GM21576 (cell line): ENCODE measurements at regions not wholly inside any gene's neighbourhood (a gene's known extent, or its start where the extent isn't known, plus 50 kb on each side); places are given as distances from the start of the nearest gene placed in this dataset.
"Not testable (repeated sequence)": the region's sequence is repeated elsewhere in the genome, so short reads cannot be mapped to it uniquely, and the experiment has no call there.

Experiments used
- ATAC-seq: cut with Tn5 transposase; IDR thresholded peaks from one replicate; pipeline ENCODE4 v1.9.1; 2021; ENCODE audit warnings: mild to moderate bottlenecking, moderate library complexity; ENCODE audit not compliant: unreplicated experiment

DNA sequence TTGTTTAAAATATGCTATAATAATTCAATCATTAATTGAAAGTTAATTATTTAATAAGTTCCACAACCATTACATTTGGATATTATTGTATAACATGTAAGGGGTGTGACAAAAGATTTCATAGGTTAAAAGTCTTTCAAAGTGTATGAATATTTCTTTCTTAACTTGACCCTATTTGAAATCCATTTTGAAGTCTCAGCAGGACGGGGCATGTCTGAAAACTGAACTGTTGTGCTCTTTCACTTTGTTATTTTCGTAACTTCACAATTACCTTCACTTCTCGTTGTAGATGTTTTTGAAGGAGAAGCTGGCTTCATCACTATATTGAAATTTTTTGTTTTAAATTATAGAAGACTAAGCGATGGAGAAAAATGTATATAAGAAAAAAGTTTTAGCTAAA, 1775.7 kb downstream of the PCDH9 start:
- no peak for ATAC-seq

DNA sequence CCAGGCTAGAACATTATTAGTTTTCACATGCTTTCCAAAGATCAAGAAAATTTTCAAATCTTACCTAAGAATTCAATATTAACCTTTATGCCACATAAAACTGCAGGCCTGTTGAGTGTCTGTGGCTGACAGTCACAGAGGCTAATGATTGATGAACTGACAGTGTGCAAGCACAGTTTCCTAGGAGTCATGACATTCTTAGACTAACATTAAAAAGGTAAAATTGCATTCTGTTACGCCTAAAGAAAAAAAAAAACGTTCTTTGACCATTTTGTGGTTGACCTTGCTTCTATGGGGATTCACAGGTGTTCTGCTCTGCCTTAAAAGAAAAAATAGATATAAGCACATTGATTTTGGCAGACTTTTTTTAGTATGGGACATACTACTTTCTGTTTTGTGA, 1776.2 kb downstream of the PCDH9 start:
- no peak for ATAC-seq

DNA sequence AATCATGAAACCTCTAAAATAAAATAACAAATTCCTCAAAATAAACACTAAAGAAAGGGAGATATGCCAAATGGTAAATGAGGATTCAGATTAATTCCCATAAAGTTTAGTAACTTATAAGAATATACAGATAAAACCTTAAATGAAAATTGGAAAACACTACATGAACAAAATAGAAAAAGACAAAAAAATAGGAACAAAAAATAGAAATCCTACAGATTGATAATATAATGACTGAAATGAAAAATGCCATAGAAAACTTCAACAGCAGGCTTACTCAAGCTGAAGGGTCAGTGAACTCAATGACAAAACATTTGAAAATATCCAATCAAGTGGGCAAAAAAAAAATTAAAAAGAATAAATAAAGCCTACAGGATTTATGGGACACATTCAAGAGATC, 1784.8 kb downstream of the PCDH9 start:
- ATAC-seq, result no peak

DNA sequence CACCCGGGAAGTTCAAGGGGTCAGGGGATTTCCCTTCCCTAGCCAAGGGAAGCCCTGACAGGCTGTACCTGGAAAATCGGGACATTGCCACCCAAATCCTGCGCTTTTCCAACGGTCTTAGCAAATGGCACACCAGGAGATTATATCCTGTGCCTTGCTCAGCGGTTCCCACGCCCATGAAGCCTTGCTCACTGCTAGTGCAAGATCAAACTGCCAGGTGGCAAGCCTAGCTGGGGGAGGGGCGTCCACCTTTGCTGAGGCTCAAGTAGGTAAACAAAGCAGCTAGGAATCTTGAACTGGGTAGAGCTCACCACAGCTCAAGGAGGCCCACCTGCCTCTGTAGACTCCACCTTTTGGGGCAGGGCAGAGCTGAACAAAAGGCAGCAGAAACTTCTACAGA, 1794.5 kb downstream of the PCDH9 start:
- ATAC-seq, result no peak

DNA sequence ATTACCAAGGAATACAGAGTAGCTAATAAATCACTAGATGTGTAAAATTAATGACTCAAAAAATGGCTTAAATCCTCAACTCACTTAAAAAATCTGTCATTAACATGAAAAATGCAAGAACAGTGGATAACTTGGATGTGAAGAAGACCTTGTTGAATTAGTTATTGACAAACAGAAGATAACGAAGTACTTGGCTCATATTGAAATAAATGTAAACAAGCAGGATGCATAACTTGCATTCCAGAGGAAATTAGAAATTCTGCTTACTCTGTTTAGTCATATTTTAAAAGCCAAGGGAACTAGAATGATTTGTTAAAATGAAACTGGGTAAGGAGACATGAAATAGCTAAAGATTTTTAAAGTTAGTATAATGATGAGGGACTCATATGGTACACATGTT, 1812.2 kb downstream of the PCDH9 start:
- ATAC-seq, result no peak

DNA sequence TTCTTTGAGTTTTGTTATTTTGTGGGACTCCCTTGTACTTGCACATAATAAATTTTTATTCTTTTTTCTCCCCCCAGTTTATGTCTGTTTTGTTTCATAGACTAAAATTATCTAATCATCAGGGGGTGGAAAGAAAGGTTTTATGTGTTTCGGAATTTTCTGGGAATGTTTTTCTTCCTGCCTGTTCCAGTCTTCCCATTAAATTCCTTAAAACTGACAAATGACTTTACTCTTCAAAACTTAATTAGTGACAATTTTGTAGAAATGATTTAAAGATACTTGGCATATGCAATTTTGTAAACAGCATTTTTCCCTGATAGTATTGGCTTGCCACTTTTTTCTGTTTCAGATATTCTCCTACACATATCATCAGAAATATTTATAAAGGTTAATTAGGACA, 1813.4 kb downstream of the PCDH9 start:
- no peak for ATAC-seq

DNA sequence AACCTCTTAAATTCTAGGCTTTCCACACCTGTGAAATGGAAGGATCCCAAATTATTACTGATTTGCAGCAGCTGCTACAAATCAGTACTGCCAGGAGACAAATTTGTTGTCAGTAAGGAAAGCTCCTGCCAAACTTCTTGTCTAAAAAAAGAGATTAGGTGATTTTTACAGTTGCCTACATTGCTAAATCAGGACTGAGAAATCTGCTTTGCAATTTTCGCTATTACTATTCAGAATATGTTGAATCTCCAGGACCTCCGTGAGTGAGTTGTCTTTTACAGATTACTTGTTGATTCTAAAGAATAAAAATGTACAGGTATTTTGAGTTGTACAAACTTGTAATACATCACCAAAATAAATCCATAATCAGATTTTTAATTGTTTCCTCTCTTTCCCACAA, 1815.9 kb downstream of the PCDH9 start:
- no peak for ATAC-seq

DNA sequence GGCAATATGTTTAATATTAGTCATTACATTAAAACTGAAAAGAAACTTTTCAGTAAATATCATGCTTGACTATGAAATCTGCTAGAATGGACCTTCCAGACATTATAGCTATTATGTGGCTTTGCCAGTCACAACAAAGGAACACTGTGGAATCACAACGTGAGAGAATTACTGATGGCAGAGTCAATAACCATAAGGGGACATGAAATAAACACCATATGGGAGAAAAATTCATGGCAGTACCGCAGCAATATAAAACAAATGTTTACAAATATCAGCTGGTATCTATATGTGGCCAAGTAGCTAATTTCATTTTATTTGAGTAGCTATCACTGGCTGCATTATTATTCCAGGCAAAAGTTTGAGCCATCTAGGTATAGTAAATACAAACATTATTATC, 1818.6 kb downstream of the PCDH9 start:
- no peak for ATAC-seq

DNA sequence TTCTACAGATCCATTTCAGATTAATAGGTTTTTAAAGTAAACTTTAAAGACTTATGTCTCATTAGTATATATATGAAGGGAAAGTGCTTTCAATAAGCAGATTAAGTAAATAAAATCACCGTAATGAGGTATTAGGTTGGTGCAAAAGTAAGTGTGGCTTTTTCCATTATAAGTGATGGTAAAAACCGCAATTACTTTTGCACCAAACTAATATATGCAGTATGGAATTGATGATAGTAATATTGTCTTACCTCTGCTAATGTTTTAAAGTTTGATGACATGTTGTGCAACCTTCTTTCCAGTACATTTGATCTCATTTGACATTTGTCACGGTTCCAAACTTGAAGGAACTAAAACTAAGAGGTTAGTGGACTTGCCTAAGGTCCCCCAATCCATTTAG, 1819.3 kb downstream of the PCDH9 start:
- ATAC-seq, result no peak

DNA sequence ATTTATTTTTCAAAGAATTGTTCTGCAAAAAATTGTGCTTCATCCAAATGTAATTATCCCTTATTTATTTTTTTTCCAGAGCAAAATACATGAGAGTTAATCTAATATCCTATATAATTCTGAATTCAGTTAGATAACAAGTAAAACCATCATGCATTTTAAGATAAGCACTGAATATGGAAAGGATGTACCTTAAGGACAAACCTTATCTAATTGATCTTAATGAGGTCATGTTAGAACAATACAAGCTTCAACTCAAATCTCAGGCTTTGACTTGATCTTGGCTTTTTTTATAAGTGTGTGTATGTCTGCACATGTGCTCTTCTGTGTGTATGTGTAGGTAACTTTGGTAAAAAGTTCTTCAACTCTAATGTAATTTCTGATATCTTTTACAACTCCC, 1828.8 kb downstream of the PCDH9 start:
- no peak for ATAC-seq

DNA sequence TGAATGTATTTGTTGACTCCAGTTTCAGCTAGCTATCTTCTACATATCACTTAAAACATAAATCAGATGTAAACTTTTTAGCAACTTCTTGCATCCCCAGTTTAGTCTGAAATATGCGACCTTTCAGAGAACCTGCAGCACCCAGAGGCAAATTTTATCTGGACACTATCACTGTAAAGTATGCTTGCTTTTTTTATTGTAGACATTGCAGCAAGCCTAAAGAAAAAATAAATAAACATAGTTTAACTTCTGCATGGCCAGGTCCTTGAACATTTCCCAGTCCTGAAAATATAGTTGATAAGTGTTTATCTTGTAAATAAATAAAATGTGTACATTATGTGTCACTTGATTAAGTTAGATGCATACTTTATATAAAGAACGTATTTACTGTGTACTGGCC, 1829.4 kb downstream of the PCDH9 start:
- ATAC-seq, result no peak

DNA sequence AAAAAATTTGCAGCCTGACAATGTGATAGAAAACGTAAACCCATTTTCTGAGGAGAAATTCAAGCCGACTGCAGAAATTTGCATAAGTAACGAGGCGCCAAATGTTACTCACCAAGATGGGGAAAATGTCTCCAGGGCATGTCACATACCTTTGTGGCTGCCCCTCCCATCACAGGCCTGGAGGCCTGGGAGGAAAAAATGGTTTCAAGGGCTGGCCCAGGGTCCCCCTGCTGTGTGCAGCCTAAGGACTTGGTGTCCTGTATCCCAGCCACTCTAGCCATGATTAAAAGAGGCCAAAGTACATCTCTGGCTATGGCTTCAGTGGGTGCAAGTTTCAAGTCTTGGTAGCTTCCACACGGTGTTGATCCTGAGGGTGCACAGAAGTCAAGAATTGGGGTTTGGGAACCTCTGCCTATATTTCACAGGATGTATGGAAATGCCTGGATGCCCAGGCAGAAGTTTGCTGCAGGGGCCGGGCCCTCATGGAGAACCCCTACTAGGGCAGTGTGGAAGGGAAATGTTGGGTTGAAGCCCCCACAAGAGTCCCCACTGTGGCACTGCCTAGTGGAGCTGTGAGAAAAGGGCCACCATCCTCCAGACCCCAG, 1842.3 kb downstream of the PCDH9 start:
- no peak for ATAC-seq

DNA sequence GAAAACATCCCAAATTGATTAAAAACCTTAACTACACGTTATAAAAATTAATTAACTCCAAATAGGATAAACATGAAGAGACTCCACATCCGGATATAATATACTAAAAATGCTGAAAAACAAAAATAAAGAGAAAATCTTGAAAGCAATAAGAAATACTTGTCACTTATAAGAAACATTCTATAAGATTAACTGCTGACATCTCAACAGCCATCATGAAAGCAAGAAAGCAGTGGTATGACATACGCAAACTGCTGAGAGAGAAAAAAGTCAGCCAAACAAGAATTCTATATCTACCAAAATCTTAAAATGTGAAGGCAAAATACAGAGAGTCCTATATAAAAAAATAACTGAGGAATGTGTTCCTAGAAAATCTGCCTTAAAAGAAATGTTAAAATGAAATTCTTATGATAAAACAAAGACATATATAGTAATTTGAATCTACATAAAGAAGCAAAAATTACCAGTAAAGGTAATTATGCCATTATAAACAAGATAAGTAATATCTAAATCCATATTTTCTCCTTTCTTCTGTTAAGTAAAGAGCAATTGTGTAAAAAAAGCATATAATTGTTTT, 1851.1 kb downstream of the PCDH9 start:
- ATAC-seq, result no peak

DNA sequence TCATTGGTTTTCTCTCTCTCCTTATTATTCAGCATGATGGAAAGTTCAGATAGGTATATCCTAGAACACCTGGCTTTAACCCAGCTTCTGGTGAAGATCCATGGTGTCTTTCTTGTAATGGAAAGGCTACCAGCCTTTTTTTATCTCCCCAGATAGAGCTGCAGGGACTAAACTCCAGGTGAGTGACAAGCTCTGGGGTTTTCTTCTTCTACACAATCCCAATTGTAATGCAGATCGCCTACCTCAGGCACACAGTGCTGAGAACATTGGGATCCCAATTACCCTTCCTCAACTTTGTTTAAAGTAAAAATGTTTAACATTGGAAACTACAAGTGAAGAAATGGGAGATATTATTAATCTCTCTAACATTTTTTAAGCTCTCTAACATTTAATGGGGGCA, 1851.7 kb downstream of the PCDH9 start:
- ATAC-seq, result no peak

DNA sequence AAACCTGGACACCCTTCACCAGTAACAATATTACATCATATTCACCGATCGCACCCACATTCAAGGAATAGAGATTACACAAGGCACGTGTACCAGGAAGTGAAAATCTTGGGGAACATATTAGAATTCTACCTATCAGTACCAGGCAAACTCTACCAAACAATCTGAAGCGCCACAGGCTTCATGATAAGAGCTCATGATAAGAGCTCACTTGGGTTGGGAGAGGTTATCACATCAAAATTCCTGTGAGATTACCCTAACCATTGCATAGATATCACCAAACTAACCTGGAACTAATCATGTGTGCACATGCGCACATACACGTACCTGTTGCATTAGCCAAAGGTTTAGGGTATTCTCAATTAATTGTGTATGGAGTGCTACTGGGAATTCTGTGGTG, 1861.3 kb downstream of the PCDH9 start:
- ATAC-seq, result no peak

DNA sequence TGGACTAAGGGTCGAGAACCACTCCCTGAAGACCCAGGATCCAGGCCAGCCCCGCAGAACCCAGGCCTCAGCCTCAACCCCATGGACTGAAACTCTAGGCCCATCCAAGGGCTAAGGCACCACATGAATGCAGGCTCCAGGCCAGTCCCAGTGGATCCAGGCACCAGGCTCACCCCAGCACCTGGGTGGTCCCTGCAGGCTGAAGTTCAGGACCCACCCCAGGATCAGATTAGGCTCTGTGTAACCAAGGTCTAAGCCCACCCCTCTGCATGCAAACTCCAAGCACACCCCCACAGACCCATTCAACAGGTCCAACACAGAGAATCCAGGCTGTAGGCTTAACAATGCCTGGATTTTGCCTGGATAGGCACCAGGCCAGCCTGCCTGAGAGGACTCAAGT, 1876.2 kb downstream of the PCDH9 start:
- no peak for ATAC-seq

DNA sequence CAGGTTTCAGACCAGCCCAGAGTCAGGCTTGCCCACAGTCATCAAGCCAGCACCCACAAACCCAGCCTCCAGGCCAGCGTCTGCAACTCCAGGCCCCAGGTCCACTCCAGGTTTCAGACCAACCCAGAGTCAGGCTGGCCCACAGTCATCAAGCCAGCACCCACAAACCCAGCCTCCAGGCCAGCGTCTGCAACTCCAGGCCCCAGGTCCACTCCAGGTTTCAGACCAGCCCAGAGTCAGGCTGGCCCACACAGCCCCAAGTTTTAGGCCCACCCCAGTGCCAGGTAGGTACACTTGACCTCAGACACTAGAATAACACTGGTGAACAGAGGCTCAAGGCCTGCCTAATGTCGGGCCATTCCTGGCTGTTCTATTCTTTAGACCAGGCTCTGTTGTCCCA, 1877.0 kb downstream of the PCDH9 start:
- not testable (repeated sequence) for ATAC-seq

DNA sequence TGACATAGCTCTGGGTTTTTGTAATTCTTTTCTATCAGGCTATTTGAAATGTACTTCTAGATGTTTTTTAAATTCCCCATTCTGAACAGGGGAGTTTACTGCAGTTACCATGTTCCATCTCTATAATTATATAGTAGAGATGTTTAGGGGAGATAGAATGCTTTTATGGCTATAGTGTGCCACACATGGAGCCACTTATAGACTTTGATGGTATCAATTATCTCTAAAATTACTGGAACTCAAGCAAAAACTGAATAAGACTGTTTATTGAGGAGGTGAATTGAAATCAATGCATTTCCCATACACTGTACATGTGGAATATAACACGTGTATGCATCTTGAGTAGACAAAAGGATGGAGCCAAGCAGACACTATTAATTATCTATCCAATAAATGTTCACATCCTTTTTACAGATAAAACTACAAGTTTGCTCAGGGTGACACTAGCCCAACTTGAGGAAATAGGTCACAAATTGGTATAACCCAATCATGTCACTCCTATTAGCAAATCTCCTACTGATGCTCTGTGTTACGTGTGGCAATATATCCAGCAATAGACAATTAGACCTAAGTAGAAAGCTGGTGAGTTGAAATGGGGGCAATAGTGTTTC, 1882.6 kb downstream of the PCDH9 start:
- no peak for ATAC-seq

DNA sequence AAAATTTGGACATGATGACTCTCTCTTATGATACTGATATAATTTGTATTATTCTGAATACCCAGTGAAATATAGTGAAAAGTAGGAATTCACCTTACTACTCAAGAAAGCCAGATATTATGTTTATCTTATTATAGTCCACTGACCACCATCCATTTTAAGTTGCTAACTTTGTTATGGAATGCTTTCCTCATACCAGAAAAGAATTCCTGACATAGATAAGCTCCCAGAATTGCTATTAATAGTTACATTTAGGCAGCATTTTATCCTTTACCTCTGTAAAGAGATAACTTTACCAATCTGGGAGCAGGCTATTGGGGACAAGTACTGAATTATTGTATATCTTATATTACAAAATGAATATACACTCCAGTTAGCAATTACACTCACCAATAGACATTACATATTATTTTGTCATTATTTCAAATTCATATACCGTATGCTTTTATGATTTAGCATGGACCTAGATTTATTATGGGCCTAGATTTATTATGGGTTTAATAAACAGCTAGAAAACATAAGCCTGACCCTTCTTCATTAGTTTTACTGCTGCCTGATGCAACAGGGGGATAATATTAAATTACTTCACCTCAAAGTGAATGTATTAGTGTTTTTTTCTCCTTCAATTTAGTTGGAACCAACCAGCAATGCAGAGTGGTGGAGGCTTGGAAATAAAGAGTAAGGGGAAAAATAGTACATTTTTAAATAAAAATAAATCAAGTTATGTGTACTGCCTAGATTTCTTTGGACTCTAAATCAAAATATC, 1886.1 kb downstream of the PCDH9 start:
- no peak for ATAC-seq

DNA sequence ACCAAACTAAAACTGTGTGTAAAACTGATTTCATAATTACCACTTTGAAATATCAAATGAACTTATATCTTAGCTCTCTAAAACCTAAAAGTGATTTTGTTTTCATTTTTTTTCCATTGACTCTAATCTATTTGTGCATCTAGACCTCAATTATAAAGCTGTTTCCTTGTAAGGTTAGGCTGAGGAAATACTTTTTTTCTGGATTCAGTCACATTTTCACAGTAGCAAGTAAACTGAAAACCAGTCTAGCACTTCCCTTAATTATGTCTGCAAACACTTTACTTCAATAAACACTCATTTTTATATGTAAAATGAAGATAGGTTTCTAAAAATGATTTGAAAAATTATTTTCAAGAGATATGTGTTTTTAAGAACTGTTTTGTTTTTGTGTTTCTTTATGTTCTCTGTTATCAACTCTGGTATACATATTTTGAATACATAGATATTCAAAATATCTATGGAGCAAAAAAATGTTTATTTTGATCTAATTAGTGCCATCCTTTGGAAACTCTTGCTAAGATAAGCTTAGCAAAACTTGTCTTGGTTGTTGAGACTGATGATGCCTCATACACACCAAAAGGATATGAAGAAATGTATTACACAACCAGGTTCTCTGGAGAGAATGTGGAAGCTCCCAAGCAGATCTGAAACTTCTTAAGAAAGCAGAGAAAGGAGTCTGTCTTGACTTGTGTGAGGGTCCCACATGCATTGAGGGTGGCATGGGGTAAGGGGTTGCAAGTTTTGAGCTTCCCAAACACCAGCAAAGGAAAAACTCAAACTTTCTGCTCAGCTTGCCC, 1887.4 kb downstream of the PCDH9 start:
- no peak for ATAC-seq

DNA sequence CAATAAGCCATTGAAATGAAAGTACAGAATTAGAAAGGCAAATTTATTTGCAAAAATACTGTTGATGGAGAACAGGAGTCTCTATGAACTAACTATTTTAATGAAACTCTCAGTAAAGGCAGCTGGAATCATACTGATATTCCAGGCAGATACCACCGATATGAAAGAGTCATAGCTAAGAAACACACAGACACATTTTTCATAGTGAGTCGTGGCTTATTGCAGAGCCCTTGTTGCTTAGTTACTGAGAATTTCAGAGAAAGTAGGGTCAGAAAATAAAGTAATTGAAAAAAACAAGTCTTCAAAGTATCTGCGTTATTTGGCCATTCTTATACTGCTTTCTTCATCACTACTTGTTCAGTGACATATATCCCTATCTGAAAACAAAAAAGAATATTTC, 1890.9 kb downstream of the PCDH9 start:
- ATAC-seq, result no peak
